NCI-H2029 treated with DMSO at 0.1 percent for 48 hours (cell line): ENCODE measurements at regions not wholly inside any gene's neighbourhood (a gene's known extent, or its start where the extent isn't known, plus 50 kb on each side); places are given as distances from the start of the nearest gene placed in this dataset.
"Not testable (repeated sequence)": the region's sequence is repeated elsewhere in the genome, so short reads cannot be mapped to it uniquely, and the experiment has no call there.

ENCODE experiments used
- DNase-seq: peaks from one replicate; lab custom pipeline; 2025; lab: John Stamatoyannopoulos, UW

DNA sequence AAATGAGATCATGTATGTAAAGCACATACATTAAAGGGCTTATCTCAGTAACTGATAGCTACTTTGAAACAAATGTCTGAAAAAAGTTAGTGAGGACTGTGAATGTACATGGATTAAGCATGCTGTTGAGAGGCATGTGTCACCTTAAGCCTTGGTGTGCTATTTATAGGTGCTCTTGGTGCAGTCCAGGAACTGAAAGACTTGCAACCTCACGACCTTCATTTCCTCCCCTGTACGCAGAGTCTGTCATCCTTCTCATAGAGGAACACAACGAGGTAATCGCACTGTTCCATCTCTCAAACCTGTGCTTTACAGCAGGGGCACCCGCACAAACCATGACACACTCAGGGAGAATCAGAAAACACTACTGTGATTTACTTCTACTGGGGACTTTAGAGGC is 65.6 kb downstream of the UFM1 start:
- DNase-seq: no peak

DNA sequence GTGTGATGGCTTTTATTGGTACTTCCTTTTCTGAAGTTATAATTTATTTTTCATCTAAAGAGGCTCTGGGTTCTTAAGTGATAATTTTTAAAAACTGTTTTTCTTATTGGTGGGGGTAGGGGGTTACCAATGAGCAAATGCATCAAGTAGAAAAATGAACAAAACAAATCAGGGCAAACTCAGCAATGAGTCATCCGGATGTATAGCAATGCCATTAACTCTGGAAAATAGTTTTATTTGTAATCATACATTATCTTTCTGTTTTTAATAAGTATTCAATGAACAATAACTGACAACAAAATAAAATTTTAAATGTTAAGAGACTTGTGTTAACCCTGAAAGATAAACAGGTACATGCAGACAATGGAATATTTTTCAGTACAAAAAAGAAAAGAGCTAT is 67.6 kb downstream of the UFM1 start:
- DNase-seq: no peak

DNA sequence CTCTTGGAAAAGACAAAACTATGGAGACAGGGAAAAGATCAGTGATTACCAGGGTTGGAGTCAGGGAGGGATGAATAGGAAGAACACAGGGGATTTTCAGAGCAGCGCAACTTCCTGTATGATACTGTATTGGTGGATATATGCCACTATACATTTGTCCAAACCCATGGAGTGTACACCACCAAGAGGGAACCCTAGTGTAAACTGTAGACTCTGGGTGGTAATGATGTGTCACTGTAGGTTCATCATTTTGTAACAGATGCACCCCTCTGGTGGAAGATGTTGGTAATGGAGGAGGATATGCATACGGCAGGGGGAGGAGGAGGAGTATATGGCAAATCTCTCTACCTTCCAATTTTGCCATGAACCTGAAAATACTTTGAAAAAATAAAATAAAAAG is 68.1 kb downstream of the UFM1 start:
- DNase-seq: no peak

DNA sequence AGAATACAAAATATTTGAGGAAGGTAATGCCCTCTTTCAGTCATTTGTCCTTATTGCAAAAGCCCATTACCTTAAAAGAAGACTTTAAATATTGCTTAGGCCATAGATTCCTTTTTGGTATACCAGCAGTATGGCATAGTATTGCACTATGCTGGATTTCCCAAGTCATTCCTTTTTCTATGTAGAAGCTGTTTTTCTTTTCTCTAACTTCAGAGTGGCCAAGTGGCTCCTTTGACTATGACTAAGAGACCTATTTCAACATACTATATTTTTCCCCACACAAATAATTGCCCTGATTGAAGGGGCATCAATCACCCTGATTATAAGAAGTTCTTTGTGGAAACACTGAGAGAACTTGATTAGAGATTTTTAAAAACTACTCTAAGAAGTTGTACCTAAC is 68.6 kb downstream of the UFM1 start:
- DNase-seq: no peak

DNA sequence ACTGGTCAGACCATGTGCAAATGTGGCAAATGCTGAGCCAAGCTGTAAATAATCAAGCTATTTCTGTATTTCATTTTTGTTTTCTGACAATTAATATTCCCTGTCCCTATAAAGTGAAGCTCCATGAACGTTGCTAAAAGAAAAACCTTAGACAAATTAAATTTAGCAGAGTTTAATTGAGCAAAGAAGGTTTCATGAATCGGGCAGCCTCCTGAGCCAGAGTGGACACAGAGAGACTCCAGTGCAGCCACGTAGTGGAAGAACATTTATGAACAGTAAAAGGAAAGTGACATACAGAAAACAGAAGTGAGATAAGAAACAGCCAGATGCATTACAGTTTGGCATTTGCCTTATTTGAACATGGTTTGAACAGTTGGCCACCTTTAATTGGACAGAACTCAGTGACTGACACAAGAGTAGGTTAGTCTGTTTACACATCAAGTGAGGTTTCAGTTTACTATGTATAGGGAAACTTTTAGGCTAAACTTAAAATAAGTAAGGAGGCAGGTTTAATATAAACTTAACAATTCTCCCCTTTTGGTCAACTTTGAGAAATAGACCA is 69.7 kb downstream of the UFM1 start:
- DNase-seq: no peak

DNA sequence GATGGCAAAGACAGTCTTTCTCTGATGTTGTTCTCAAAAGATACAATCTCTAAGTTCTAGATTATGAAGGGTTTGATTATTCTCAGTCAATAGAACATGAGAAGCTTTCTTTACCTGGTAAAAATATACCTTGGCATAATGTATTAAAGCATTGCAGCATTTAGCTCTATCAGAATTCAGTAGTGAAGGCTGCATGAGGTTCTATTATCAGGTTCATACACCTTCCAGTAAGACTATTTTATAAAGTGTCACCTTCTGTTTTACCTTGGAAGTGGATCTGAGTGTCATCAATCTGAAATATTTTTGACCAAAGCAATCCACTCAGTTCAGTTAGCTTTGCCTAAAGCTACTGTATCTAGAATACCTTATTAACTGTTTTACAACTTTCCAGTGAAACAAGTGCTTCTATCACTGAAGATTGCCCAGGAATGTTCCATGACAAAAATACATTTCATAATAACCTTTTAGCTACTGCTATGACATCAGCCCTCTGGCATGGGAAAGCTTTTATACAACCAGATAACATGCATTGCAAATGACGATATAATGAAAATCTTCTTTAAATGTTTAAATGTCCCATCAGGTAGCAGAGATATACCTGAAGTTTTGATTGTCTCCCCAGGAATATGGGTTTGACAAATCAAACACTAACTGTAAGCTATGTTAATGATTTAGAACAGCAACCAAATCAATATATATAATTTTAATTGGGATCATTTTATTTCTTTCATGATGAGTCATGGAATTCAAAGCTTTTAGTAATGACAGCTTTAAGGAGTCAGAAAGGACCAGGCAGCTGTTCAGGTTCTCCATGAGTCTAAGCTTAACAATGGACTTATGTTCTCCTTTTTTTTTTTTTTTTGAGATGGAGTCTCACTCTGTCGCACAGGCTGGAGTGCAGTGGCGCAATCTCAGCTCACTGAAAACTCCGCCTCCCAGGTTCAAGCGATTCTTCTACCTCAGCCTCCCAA is 72.2 kb downstream of the UFM1 start:
- no peak for DNase-seq

DNA sequence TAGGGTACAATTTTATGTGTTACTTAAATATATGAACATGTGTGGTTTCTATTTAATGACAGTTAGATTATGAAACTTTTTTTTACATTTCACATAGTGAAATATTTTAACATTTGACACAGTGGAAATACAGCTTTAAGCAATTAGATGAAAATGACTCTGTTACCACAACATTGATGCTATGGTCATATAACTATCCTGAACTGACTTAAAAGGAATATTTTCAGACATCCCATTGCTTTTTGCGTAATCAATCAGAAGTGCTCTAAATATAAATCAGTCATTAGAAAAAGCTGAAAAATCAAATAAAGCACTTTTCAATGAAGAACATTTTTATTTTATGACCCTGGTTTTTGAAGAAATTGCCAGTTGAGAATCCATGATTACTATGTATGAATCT is 80.3 kb downstream of the UFM1 start:
- no peak for DNase-seq

DNA sequence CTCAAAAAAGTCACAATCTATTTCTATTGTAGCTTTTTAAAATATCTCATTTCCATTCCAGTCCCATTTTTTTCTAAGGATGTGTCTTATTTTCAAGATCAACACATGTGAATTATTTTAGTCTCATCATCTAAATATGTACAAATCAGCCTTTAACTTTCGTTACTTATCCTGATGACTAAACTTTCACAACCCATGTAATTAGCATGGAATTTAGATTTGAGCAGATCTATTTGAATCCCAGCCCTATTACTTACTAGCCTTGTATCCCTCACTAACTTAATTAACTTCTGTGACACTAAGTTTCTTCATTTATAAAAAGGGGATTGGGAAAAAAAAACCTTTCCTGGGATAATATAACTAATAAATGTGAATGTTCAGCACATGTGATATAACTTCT is 81.1 kb downstream of the UFM1 start:
- DNase-seq: no peak

DNA sequence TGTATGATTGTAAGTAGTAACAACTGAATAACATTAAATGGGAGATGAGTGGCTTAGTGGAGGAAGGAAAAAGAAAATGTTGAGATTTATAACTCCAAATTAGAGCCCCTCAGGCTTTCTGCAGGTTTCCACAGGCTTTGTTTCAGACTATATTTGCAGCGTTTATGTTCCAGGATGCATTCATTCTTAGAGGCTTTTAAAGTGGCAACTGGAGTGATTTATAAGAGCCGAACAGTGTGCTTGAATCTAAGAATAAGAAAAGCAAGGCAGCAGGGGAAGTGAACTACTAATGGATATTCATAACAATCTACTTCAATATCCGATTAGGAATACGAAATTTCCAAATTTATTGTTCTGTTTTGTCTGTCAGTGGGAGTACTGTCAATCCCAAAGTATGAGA is 91.0 kb downstream of the UFM1 start:
- DNase-seq: no peak

DNA sequence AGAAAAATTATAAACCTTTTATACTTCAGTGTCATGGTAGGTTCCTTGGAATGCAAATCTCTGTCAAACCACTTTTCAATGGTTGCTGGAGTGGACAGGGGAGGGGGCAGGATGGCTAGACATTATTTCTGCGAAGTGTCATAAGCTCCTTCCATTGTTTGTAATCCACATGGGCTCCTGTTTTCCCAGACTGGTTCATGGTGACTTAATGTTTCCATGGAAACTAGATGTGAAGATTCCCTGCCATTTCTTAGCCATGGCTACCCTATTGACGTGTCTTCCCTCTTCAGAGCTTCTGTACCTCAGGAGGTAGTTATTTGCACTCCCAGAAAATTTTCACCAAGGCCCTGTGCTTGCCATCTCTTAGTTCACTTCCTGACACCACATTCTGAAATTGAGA is 95.3 kb downstream of the UFM1 start:
- DNase-seq: no peak

DNA sequence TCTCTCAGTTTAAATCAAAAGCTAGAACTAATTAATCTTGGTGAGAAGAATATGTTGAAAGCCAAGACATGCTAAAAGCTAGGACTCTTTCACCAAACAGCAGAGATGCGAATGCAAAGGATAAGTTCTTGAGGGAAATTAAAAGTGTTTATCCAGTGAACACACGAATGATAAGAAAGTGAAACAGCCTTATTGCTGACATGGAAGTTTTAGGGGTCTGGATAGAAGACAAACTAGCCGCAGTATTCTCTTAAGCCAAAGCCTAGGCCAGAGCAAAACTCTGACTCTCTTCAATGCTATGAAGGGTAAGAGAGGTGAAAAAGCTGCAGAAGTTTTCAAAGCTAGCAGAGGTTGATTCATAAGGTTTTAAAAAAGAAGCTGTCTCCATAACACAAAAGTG is 103.0 kb downstream of the UFM1 start:
- no peak for DNase-seq

DNA sequence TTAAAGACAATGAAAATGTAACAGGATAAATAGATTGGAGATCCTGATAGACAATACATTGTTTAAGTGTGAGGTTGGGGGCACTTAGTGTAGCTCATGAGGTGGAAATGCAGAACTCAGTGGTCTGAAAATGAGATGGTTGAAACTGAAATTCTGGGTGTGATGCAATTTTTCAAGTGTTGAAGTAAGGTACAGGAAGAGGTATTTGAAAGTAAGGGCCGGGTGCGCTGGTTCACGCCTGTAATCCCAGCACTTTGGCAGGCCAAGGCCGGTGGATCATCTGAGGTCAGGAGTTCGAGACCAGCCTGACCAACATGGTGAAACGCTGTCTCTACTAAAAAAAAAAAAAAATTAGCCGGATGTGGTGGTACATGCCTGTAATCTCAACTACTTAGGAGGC is 113.0 kb downstream of the UFM1 start:
- DNase-seq: no peak

DNA sequence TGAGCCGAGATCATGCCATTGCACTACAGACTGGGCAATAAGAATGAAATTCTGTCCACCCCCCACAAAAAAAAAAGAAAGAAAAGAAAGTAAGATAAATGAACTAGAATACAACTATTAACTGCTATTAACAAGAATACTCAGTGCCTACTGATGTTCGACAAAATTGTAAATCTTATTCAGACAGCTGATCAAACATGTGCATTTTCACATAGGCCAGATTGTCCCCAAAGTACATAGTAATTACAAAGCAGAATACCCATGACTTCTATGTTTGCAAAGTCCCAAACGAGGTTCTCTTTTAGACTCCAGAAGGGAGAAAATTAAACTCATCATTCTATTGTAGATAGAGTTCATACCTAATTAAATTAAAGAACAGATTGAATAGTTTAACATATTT is 113.4 kb downstream of the UFM1 start:
- DNase-seq: no peak

DNA sequence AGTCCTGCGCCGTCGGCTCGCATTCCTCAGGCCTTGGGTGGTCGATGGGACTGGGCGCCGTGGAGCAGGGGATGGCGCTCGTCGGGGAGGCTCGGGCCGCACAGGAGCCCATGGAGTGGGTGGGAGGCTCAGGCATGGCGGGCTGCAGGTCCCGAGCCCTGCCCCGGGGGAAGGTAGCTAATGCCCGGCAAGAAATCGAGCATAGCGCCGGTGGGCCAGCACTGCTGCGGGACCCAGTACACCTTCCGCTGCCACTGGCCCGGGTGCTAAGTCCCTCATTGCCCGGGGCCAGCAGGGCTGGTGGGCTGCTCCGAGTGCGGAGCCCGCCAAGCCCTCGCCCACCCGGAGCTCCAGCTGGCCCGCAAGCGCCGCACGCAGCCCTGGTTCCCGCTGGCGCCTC is 122.8 kb downstream of the UFM1 start:
- not testable (repeated sequence) for DNase-seq

DNA sequence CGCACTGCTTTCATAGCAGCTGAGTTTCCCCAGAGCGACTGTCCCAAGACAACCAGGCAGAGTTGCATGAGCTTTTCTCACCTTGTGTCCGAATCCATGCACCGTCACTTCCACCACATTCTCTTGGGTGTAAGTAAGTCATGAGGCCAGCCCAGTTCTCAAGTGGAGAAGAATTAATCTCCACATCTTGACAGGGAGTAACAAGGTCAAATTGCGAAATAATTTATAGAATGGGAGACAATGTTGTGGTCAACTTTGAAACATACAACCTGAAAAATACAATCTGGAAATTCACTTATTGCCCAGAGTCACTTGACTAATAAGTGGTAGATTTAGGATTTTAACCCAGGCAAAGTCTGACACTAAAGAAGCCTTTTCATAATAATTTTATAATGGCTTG is 123.7 kb downstream of the UFM1 start:
- no peak for DNase-seq

DNA sequence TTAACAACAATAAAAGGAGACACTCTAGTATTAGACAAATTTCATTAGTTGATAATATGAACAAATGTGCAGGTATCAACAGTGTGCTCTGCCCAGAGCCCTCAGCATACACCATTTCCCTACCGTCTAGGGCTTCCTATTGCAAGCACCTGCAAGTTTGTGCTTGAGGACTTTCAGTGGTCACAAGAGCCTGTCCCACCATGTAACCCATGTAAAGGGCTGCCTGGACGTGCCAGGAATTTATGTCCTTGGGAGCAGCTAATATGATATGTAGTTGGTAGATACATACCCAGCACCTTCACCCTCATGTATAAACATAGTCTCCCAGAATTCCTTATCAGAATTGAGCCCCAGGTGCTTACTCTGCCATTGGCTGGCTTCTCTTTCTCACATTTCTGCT is 128.0 kb downstream of the UFM1 start:
- DNase-seq: no peak

DNA sequence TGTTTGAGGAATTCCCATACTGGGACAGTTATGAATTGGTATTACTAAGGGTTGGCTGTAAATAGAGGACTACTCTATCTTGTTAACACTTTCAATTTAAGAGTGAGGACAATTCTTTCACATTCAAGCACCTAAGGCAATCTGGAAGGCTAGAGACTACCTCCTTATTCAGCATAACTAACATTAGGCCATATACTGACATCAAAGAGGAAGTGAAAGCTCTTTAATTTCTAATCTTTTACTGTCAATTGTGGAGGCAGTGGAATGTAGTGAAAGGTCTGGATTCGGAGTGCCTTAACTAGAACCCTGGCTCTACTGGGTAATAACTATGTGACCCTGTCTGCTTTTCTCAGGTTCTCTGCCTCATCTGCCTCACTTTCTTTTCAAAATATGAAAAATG is 134.0 kb downstream of the UFM1 start:
- no peak for DNase-seq

DNA sequence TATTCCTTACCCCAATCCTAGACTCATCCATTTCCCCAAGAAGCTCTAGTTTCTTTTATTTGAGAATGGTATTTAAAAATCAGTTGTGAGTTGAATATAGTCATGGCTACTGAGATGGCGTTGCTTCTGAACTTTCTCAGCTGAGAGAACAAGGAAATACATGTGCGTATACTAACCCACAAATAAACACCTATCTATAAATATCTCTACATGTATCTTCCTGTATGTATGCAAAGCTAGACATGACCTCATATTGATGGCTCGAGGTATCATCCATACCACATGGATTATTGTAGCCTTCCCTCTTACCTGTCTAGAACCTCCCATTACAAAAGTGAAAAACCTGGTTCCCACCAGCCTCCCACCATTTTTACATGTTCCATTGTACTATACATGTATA is 141.0 kb downstream of the UFM1 start:
- DNase-seq: no peak

DNA sequence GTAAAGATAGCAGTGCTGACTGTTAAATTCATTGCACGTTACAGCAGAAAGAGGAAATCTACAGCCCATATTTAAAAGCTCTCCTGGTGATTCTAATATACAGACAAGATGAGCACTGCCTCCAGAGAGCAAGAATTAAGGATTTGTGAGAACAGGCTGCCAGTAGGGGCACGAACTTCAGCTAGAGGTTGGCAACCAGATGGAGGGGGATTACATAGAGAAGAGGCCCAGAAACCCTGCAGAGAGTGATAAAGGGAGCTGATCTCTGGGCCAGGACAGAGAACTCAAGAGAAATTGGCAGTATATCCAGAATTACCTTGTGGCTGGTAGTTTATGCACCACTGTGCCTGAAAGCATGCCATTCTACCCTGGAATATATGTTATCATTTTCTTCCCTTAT is 144.8 kb downstream of the UFM1 start:
- no peak for DNase-seq

DNA sequence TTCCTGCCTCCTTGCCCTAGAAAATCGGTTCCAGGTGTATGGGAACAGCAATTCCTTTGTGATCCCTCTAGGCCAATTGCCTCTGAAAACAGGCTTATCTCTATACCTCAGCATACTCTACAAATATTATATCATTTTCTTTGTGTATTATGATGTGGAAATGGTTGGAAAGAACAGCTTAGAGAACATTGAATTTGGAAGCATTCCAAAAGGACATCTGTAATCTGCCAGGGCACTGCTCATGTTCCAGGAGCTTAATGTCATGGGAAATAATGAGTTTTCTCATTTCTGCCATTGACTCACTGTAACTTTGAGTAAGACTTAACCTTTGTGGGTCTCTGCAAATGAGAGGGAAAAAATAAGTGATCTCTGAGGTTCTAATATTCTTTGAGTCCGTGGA is 147.3 kb downstream of the UFM1 start:
- no peak for DNase-seq

DNA sequence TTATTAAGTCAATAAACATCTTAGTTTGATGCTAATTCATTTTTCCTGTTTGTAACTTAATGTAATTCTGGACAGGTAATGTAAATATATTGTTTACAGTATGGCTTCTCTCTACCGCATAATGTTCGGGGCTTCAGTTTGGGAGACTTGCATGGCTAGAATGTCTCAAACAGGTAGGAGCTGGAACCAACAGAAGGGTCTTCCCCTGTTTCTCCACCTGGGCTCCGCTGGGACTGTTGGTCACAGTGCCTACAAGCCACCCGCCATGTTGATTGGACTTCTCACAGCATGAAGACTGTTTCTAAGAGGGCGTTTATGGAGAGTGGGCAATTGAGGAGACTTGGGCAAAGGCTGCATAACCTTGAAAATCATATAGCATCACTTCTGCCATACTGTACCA is 148.6 kb downstream of the UFM1 start:
- DNase-seq: no peak

DNA sequence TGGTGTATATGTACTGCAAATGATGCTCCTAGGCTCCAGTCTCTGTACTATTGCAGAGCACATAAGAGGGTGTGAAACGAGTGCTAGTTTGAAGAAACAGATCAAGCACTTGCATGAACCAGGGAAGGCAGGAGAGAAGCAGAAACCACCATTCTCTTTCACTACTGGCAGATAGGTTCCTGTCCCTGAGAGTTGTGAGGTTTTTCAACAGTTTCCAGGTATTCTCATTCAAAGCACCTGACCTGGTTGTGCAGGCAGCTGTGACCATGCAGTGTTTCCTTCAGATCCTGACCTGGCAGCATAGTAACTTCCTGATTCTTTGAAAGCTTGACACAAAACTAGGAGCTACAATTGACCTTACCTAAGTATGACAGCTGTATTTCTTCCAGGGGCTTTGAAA is 164.9 kb downstream of the UFM1 start:
- peak; percentile 12 for DNase-seq

DNA sequence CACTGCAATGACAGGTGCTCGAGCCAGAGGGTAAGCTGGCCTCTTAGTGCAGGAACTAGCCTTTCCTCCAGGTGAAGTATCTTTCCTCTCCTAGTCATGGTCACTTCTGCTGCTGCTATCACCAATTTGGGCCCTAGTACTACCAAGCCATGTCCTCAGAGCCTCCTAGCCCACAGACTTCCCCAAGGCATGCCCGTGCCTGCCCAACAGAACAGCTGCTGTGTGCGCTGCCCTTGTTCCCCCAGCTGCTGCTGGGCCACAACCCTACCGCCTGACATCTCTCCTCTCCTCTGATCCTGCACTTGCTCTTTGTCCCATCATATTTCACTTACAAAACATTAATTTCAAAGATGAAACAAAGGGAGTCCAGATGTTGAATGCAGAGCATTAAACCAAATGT is 168.5 kb upstream of the FREM2 start:
- DNase-seq: no peak
